GM18519 (cell line): ENCODE measurements at regions not wholly inside any gene's neighbourhood (a gene's known extent, or its start where the extent isn't known, plus 50 kb on each side); places are given as distances from the start of the nearest gene placed in this dataset.

Source experiments
- ATAC-seq: cut with Tn5 transposase; IDR thresholded peaks from one replicate; pipeline ENCODE4 v1.9.1; 2021; ENCODE audit warnings: mild to moderate bottlenecking, moderate library complexity; ENCODE audit not compliant: unreplicated experiment, low FRiP score

- ATAC-seq, result no peak
Observed at GRCh38 chr5:57863661-57864060, 381.1 kb upstream of the ACTBL2 start.

- ATAC-seq, result no peak
Observed at GRCh38 chr5:57862942-57863341, 380.3 kb upstream of the ACTBL2 start.

- ATAC-seq, result no peak
Observed at GRCh38 chr5:57862471-57862911, 379.9 kb upstream of the ACTBL2 start.

- ATAC-seq, result no peak
Observed at GRCh38 chr5:57859626-57860025, 377.0 kb upstream of the ACTBL2 start.

- ATAC-seq, result no peak
Observed at GRCh38 chr5:57858905-57859304, 376.3 kb upstream of the ACTBL2 start.

GRCh38 chr5:57857696-57858095 lies 375.1 kb upstream of the ACTBL2 start:
- ATAC-seq, result no peak

- no peak for ATAC-seq
Observed at GRCh38 chr5:57855831-57856230, 373.2 kb upstream of the ACTBL2 start.

GRCh38 chr5:57853929-57854697 lies 371.5 kb upstream of the ACTBL2 start:
- ATAC-seq, result no peak

- no peak for ATAC-seq
Observed at GRCh38 chr5:57850109-57850508, 367.5 kb upstream of the ACTBL2 start.

- ATAC-seq, result no peak
Observed at GRCh38 chr5:57845025-57845424, 362.4 kb upstream of the ACTBL2 start.

GRCh38 chr5:57844410-57844809 lies 361.8 kb upstream of the ACTBL2 start:
- no peak for ATAC-seq

GRCh38 chr5:57843059-57843367 lies 360.4 kb upstream of the ACTBL2 start:
- ATAC-seq, result no peak

- ATAC-seq, result no peak
Observed at GRCh38 chr5:57842364-57843058, 359.9 kb upstream of the ACTBL2 start.

- ATAC-seq, result no peak
Observed at GRCh38 chr5:57841676-57842363, 359.2 kb upstream of the ACTBL2 start.

- no peak for ATAC-seq
Observed at GRCh38 chr5:57839437-57840079, 356.9 kb upstream of the ACTBL2 start.

- no peak for ATAC-seq
Observed at GRCh38 chr5:57839025-57839424, 356.4 kb upstream of the ACTBL2 start.

- no peak for ATAC-seq
Observed at GRCh38 chr5:57836921-57837320, 354.3 kb upstream of the ACTBL2 start.

GRCh38 chr5:57836331-57836730 lies 353.7 kb upstream of the ACTBL2 start:
- no peak for ATAC-seq

GRCh38 chr5:57834829-57835608 lies 352.4 kb upstream of the ACTBL2 start:
- no peak for ATAC-seq

- ATAC-seq, result no peak
Observed at GRCh38 chr5:57833489-57833888, 350.9 kb upstream of the ACTBL2 start.
